Suppressor macrophage treated with lipopolysaccharide for 4 hours (primary cell): ENCODE measurements at regions not wholly inside any gene's neighbourhood (a gene's known extent, or its start where the extent isn't known, plus 50 kb on each side); places are given as distances from the start of the nearest gene placed in this dataset.
"Not testable (repeated sequence)": the region's sequence is repeated elsewhere in the genome, so short reads cannot be mapped to it uniquely, and the experiment has no call there.

ENCODE experiments used
- DNase-seq: peaks from one replicate; pipeline ENCODE4 v3.0.0-alpha.2; 2020

GRCh38 chr5:19274578-19274977 is 713.4 kb downstream of the CDH18 start:
- DNase-seq: no peak

- DNase-seq: no peak
Measured at GRCh38 chr5:19285286-19285685, 702.7 kb downstream of the CDH18 start.

- not testable (repeated sequence) for DNase-seq
Measured at GRCh38 chr5:19287548-19288277, 700.3 kb downstream of the CDH18 start.

- not testable (repeated sequence) for DNase-seq
Measured at GRCh38 chr5:19288311-19288710, 699.7 kb downstream of the CDH18 start.

GRCh38 chr5:19297934-19298333 is 690.1 kb downstream of the CDH18 start:
- DNase-seq: no peak

GRCh38 chr5:19301271-19301670 is 686.7 kb downstream of the CDH18 start:
- DNase-seq: no peak

GRCh38 chr5:19314840-19315239 is 673.2 kb downstream of the CDH18 start:
- DNase-seq: no peak

- DNase-seq: no peak
Measured at GRCh38 chr5:19319252-19319651, 668.7 kb downstream of the CDH18 start.

- DNase-seq: no peak
Measured at GRCh38 chr5:19322716-19323485, 665.1 kb downstream of the CDH18 start.

- DNase-seq: no peak
Measured at GRCh38 chr5:19334278-19334677, 653.7 kb downstream of the CDH18 start.

- no peak for DNase-seq
Measured at GRCh38 chr5:19342942-19343341, 645.1 kb downstream of the CDH18 start.

GRCh38 chr5:19352120-19352519 is 635.9 kb downstream of the CDH18 start:
- DNase-seq: no peak

GRCh38 chr5:19369048-19369447 is 619.0 kb downstream of the CDH18 start:
- DNase-seq: no peak

GRCh38 chr5:19369561-19369960 is 618.4 kb downstream of the CDH18 start:
- no peak for DNase-seq

GRCh38 chr5:19370655-19371386 is 617.2 kb downstream of the CDH18 start:
- DNase-seq: no peak

GRCh38 chr5:19388391-19388790 is 599.6 kb downstream of the CDH18 start:
- no peak for DNase-seq

GRCh38 chr5:19401032-19401431 is 587.0 kb downstream of the CDH18 start:
- no peak for DNase-seq

- DNase-seq: no peak
Measured at GRCh38 chr5:19406576-19407365, 581.2 kb downstream of the CDH18 start.

- no peak for DNase-seq
Measured at GRCh38 chr5:19408149-19408548, 579.9 kb downstream of the CDH18 start.

- no peak for DNase-seq
Measured at GRCh38 chr5:19411936-19412335, 576.1 kb downstream of the CDH18 start.
